NCI-H2196 treated with DMSO at 0.1 percent for 48 hours (cell line): ENCODE measurements at regions not wholly inside any gene's neighbourhood (a gene's known extent, or its start where the extent isn't known, plus 50 kb on each side); places are given as distances from the start of the nearest gene placed in this dataset.

Experiments
- DNase-seq: peaks from one replicate; lab custom pipeline; 2025; ENCODE audit not compliant: unreplicated experiment; lab: John Stamatoyannopoulos, UW

DNA sequence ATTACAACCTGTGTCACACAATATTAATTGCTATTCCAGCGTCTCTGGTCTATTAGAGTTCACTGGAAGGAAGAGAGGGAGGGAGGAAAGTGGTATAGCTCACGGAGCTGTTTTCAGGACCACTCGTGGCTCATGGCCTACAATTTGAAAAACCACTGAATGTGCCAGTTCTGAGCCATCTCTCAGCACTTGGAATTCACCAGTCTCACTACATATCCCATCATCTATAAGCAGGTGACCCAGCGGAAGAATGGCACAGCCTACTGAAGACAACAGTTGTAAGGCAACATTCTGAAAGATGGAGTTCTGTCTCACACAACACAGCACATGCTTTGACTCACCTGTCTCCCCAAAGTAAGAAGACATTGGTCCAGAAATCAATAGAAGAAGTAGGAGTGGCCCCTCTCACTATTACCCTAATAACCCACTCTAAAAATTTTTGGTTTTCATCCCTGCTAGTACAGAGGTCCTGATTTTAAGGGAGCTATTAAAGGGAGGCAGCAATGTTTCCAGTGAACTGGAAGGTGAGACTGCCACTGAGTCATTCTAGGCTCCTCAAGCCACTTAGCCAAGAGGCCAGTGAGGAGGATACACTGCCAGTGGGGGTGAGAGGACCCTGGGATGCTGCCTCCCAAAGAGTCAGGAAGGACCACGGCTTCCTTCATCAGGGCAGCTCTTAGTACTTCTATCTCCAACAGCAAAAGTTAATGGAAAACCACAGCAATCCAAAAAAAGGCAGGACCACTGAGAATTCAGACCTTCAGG lies 50.0 kb upstream of the DOCK9 start:
- no peak for DNase-seq

DNA sequence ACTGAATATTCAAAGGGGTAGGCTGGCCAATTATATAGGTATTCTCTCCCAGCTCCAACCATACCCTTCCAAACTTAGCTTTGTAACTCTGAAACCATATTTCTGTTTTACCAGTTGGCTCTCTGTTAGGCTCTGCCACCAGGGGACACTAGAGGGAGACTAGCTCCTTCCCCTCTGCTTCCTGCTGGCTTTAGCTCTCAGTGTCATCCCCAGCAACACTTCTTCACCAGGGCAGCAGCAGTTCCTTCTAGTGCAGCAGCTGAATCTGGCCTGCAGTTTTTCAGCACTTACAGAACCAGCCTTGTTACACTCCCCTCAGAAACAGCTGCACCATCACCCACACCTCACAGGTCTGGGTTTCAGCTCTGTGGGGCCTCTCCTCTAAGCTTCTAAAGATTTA lies 51.0 kb upstream of the DOCK9 start:
- DNase-seq: no peak

GRCh38 chr13:99029576-99029975 lies 51.7 kb upstream of the DOCK9 start:
- no peak for DNase-seq

DNA sequence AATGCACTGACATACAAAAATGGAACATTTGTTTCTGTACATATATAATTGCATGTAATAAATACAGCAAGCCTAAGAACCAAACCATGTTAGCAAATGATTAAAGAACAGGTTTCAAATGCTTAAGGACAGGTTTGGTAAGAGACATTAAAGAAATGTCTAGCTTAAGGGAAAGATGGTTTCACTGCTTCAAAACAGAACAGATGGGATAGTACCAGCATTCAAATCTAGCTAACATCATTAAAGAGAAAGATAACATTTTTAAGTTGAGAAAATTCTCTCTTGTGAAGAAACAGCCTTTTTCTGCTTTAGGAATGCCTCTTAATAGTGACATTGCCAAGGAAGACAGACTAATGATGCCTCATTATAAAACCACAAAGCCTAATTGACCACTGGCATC lies 52.5 kb upstream of the DOCK9 start:
- no peak for DNase-seq

GRCh38 chr13:99031832-99032231 lies 54.0 kb upstream of the DOCK9 start:
- no peak for DNase-seq

GRCh38 chr13:99033814-99034213 lies 56.0 kb upstream of the DOCK9 start:
- peak; percentile 6 for DNase-seq

DNA sequence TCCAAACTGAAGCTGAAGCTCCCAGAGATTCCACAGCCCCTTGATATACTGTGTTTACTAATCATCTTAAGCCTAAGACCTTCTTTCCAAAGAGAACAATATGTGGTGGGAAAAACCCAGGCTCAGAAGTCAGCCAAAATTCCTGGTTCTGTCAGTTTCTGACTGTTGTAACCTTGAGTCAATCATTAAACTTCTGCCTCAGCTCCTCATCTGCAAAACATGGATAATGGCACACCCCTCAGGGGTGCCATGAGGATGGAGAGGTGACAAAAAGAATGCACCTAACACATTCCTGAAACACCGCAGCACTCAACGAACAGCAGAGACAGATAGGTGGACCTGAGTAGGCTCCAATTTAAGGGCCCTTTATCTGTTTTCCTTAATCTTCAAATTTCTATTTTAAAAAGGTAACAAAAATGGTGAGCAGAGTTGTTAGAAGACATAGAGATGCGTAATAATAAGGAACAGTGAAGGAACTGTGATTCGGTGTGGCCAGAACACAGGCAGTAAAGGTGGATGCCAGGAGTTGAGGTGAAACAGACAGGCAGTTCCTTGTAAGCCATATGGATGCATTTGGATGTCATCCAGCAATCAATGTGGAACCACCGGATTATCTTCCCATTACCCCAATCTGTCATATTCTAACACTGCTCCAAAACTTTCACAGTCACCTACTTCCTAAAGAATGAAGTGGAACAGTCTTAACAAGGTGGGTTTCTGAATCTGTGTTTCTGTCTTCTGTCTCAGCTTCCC lies 56.6 kb upstream of the DOCK9 start:
- DNase-seq: no peak

DNA sequence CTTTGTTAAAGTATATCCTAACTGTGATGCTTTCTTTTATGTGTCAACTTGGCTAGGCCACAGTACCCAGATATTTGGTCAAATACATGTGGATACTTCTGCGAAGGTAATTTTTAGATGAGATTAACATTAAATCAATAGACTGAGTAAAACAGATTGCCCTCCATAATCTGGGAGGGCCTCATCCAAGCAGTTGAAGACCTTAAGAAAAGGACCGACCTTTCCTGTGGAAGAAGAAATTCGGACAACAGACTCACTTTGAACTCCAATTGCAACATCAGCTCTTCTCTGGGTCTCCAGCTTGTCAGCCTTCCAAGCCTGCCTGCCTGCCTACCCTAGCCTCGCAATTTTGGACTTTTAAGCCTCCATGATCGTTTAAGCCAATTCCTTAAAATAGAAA lies 57.9 kb upstream of the DOCK9 start:
- DNase-seq: no peak

- no peak for DNase-seq
These were observed 59.9 kb upstream of the DOCK9 start for GRCh38 chr13:99037756-99038155.

GRCh38 chr13:99039718-99040280 lies 61.9 kb upstream of the DOCK9 start:
- DNase-seq: no peak

DNA sequence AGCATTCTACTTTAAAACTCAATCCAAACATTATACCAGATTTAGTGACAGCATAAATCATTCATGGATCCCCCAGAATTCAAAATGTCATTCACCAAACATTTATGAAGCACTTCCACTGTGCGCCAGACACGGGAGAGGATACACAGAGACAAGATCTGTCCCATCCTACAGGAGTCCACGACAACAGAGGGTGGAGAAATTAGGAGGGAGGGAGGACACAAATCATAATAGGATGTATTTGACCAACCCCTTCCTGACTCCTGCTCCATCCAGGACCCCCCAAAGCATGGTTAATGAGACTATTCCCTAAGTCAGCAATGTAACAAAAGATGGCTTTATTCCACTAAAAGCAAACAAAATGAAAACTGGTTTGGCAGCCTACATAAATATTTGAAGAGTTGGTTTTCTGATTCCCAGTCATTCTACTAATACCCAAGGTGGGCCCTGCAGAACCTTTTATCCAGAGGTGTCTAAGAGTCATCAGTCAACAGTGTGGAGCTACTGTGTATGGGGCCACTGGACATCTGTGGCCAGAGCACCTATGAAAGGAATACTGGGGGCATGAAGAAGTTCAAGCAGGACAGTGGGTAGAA lies 62.8 kb upstream of the DOCK9 start:
- no peak for DNase-seq

DNA sequence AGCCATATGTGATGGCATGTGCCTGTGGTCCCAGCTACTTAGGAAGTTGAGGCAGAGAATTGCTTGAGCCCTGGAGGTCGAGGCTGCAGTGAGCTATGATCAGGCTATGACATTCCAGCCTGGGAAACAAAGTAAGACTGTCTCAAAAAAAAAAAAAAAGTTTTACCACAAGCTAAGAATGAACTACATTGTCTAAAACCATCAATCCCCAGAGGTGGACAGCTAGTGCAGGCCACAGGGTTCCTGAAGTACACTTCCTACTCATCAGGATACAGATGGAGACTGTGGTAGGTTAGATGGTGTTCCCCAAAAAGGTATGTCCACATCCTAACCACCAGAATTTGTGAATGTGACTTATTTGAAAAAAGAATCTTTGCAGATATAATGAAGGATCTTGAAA lies 63.5 kb upstream of the DOCK9 start:
- no peak for DNase-seq

DNA sequence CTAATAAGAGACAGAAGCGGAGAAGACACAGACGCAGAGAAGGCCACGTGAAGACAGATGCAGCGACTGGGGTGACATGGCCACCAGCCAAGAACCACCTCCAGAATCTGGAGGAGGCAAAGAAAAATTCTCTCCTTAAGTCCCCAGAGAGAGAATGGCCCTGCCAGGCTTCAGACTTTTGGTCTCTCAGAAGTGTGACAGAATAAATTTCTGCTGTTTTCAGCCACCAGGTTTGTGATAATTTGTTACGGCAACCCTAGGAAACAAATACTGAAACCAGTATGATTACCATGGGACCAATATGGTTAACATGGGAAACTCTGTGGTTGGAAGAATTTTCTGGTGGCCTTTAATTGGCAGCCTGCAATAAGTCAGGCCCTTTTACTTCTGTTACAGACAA lies 63.9 kb upstream of the DOCK9 start:
- DNase-seq: no peak

DNA sequence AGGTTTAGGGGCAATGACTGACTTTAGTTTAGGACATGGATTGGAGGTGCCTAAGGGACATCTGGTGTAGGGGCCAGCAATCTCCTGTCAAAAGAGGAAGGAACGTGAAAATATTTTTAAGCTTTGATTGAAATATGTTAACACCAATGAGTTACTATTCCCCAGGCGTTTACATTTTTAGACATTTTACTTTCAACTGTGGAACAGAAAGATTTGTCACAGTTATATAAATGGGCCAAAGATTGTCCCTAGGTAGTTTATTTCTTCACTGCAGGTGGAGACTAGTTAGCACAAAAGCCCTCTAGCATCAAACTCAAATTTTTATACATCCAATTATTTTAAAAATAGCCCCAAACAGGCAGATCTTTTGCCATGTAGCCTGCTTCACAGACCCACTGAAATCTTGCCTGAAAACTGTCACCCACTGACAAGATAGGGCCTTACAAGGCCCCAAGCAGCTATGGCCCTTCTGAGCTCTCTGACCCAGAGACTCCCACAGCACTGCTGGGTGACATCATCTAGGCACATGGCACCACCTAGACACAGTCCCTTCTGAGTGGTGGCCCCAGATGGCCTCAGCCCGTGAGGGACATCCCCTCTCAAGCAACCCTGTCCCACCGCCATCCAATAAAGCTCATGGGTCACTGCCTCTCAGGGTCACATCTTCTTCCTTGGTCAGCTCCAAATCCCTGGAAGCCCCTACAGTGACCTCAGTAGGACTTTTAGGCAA lies 64.8 kb upstream of the DOCK9 start:
- no peak for DNase-seq

GRCh38 chr13:99043831-99044231 lies 66.0 kb upstream of the DOCK9 start:
- no peak for DNase-seq

- DNase-seq: no peak
These were observed 66.9 kb upstream of the DOCK9 start for GRCh38 chr13:99044764-99045163.

- no peak for DNase-seq
These were observed 67.5 kb upstream of the DOCK9 start for GRCh38 chr13:99045396-99045795.

DNA sequence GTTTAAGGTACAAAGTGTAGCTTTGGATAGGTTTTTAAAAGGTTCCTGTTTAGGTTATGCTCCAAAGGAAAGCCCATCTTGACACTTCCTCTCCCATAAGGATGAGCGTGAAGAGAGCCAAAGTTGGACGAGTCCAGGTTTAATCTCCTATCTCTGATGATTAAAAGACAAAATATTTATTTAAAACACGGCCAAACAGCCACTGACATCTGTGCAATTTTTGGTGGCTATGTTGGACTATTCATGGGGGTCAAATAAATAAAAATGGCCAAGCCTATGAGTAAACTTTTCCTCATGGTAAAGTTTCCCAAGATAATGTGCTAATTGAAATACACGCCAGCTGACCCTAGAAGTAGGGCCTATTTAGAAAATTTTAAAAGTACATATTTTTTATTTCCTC lies 69.0 kb upstream of the DOCK9 start:
- no peak for DNase-seq

DNA sequence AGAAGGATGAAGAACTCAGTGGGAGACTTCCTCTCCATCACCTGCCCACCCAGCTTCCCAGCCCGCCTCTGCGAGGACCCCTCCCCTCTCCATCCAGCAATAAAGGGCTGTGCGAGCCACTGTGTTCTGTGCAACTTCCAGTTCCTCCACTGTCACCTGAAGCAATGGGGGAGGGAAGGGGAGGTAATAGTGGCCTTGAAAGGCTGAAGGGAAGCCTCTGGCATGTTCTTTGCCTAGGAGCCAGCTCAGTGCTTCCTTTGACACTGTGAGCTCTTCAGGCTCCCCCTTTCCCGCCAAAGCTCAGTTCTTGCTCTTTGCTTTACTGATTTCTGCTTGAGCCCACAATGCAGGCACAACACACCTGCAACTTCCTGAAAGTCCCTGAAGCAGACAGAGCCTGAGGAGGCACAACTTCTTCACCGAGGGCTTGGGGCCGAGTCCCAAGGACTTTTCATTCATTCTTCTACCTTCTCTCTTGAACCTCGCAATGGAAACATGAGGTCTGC lies 73.2 kb upstream of the DOCK9 start:
- DNase-seq: no peak

DNA sequence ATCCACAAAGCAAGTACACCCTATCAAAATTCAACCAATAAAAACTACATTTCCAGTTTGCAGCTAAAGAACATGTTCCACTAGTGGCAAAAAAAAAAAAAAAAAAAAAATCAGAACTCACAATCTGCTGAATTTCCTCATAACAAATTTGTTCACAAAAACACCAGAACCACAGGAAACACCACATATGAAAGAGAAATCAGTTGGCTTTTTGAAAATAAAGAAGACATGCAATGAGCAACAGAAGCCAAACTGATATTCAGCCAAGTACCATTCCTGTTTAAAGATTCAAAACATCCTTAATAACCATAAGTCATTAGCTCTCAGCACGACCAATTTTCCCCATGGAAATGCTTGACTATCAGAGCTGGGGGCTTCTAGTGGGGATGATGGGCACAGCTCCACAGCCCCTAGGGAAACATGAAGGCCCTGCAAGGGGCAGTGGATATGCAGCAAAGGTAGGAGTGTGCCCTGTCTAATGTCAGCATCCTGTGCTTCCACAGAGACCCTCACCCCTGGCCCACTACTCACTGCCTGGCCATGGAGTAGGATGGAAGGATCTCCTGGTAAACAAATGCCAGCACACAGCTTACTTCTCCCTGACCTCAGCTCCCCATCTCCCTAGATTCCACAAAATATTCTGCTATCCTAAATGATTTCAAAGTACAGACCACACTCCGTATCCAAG lies 74.0 kb upstream of the DOCK9 start:
- no peak for DNase-seq
